GM19351 (cell line): ENCODE measurements at regions not wholly inside any gene's neighbourhood (a gene's known extent, or its start where the extent isn't known, plus 50 kb on each side); places are given as distances from the start of the nearest gene placed in this dataset.

Experiments used
- ATAC-seq: cut with Tn5 transposase; IDR thresholded peaks from one replicate; pipeline ENCODE4 v1.9.1; 2021; ENCODE audit warnings: mild to moderate bottlenecking, moderate library complexity; ENCODE audit not compliant: unreplicated experiment

DNA sequence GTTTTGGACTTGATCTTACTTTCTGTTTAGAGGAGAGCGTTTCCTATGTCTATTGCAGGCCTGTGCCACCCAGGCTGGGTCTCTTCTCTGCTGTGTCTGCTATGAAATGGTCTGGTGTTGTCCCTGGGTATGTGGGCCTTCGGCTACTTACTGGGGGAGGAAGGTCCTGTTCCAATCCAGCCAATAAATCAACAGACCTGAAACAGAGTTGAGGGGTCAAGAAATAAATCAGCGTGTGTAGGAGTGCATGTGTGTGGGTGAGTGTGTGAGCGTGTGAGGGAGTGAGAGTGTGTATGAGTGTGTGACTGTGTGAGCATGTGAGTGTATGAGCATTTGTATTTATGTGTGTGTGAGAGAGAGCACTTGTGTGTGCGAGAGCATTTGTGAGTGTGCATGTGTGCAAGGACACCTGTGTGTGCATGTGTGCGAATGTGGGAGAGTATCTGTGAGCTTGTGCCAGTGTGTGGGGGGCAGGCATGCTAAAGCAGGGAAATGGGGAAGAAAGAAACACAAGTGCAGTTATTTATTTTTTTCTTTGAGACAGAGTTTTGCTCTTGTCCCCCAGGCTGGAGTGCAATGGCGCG lies 86.3 kb upstream of the PMEPA1 start:
- ATAC-seq, result no peak

GRCh38 chr20:57795342-57795697 lies 85.5 kb upstream of the PMEPA1 start:
- no peak for ATAC-seq

- no peak for ATAC-seq
Observed at GRCh38 chr20:57794600-57795341, 85.0 kb upstream of the PMEPA1 start.

GRCh38 chr20:57794036-57794435 lies 84.2 kb upstream of the PMEPA1 start:
- ATAC-seq, result no peak

- no peak for ATAC-seq
Observed at GRCh38 chr20:57793421-57793820, 83.6 kb upstream of the PMEPA1 start.

DNA sequence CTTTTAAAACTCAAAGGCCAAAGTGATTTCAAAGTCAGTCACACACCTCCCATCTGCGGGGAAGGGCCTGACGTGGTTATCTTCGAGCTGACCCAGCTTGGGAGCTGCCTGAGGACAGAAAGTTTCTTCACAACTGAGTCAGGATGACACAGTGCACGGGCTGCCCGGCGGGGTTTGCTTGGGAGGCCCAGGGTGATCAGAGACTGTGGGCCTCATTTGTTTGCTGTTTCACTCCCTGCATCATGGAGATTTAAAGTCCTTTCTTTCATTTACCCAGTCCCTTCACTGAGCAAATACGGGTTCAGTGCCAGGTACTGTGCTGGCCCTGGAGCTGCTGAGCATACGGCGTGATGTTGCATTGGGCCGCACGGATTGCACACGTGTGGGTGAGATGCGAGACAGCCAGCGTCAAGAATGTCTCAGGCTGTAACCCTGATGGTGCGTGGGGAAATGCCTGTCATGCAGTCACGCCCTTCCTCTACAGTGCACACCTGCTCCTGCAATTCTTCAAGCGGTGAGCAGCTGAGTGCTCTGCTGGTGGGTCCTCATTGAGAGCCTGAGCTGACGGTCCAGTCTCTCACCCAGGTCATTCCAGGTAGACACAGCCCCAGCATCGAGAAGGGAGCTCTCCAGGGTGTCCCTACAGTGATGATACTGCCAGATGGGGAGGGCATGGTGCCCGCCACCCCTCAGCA lies 82.7 kb upstream of the PMEPA1 start:
- ATAC-seq, result no peak

GRCh38 chr20:57791966-57792365 lies 82.2 kb upstream of the PMEPA1 start:
- no peak for ATAC-seq

- no peak for ATAC-seq
Observed at GRCh38 chr20:57791178-57791962, 81.6 kb upstream of the PMEPA1 start.

- ATAC-seq, result no peak
Observed at GRCh38 chr20:57790176-57790575, 80.4 kb upstream of the PMEPA1 start.

GRCh38 chr20:57788936-57789613 lies 79.3 kb upstream of the PMEPA1 start:
- no peak for ATAC-seq

DNA sequence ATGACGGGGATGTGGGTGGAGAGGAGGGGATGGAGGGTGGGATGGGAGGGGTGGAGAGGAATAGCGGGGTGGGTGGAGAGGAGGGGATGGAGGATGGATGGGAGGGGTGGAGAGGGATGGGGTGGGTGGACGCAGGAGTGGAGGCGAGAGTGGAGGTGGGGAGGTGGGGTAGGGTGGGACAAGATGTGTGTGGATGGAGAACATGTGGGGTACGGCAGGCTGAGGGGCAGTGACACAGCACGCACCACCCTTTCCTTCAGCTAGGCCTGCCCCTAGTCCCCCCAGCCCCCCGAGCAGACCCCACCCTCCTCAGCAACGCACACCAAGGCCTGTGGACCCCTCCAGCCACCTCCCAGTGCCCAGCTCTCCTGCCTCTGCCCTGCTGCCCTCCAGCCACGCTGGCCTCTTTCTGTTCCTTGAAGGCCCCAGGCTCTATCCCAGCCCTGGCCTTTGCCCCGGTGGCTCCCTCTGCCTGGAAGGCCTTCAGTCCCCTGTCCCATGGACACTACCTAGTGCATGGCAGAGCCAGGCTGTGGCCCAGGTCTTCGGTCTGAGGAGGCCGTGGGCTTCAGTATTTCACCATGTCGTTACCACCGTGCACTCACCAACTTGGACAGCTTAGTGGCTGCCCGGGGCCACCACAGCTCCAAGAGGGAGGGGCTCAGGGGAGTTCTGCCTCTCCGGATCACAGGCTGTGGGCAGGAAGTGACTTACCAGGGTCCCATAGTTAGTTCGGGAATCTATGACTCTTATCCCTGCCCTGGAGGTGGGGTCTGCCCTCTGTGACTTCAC lies 78.4 kb upstream of the PMEPA1 start:
- ATAC-seq, result no peak

DNA sequence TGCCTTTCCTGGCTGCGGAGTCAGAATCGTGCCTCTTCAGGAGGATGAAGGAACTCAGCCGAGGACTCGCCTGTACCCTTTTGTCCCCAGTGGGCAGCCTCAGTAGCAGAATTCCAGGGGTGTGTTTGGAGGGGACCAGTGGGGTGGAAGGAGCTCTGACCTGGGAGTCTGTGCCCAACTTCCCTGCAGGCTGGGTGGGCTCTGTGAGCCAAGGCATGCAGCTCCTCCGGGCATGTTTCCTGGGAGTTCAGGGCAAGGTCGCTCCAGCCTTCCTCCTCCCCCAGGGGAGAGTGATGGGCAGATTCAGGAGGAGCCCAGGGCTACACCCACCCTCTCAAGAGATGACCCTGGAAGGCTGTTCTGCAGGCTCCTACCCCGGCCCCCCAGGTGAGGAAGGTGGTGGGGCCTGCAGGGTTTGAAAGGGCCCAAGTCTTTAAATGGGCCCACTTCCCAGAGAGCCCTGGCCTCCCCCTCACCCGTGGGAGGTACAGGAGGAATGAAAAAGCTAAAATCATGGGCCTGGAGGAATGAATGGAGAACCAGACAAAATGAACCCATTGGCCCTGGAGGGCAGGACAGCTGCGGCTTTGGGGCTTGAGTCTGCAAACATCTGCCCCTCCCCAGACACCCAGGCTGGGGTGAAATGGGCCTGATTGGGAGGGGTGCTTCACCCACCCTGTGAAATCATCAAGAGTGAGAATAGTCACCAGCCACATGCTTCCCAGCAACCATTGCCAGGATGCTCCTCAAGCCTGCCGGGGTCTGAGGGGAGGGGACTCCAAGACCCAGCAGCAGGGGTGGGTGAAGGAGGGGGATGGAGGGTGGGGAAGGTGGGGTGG lies 77.6 kb upstream of the PMEPA1 start:
- no peak for ATAC-seq

DNA sequence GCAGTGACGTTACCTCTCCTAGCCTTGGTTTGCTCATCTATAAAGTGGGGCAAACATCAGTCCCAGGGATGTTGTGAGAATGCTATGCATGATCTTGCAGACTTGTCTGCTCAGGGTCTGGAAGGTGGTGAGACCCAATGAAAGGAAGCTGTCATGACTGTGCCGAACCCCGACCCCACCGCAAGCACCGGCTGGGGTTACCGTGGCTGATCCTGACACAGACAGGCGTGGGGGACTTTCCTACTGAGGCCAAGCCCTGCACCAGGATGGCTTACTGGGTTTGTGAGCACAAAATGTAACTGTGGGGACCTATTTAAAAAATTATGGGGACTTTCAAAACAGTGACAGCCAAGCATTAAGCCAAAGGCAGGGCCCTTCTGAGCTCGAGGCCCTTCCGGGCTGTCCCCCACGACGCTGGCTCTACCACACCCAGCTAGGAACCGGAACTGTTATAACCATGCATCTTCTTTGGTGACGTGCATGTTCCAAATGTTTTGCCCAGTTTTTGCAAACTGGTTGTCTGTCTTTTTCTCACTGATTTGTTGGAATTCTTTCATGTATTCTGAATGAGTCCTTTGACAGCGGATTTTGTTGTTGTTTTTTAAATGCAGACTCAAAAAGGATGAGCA lies 76.6 kb upstream of the PMEPA1 start:
- no peak for ATAC-seq

DNA sequence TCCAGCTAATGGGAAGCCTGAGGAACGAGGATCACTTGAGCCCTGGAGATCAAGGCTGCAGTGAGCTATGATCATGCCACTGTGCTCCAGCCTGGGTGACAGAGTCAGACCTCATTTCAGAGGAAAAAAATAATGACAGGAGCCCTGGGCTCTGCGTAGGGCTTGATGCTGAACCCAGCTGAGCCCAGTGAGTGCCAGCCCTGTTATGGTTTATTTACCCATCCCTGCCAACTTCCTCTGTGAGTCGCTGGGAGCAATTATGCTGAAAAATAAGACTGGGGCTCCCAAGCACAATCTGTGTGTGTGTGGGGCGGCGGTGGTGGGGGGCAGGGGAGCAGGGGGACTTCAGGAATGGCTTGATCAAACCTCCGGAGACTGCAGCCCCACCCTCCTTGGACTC lies 75.9 kb upstream of the PMEPA1 start:
- ATAC-seq, result no peak

DNA sequence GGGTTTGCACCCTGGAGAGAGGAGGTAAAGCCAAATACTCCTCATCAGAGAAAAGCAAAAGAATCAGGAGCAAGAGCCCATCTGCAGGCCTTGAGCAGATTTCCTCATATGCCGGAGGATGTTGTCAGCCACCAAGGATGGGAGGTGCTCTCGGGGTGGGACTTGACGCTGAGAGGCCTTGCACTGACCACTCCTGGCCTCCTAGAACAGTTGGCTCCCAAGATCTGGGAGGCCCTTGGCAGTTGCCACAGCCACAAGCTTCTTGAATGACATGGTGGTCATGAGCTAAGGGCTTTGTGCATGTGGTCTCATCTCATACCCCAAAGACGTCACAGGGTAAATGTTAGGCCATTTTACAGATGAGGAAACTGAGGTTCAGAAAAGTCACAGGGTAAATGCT lies 75.2 kb upstream of the PMEPA1 start:
- no peak for ATAC-seq

- ATAC-seq, result no peak
Observed at GRCh38 chr20:57783956-57784837, 74.4 kb upstream of the PMEPA1 start.

- no peak for ATAC-seq
Observed at GRCh38 chr20:57783196-57783595, 73.4 kb upstream of the PMEPA1 start.

DNA sequence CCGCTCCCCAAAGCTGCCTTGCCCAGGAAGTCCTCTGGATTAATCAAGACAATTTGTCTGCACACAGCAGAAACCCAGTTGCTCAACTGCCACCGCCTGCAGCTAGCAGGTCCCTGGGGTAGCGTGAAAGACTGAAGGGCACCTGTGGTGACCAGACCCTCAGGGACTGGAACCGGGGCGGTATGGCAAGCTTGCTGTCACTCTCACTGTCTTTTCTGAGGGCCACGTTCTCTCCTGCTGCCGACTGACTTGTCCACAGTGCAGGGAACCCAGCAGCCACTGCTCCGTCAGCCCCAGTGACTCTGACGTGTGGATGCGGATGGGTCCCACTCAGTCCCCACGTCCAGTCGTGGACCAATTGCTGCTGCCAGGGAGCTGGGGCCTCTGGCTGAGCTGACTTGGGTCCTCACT lies 72.8 kb upstream of the PMEPA1 start:
- no peak for ATAC-seq
